ENCODE measurements at regions not wholly inside any gene's neighbourhood (a gene's known extent, or its start where the extent isn't known, plus 50 kb on each side); places are given as distances from the start of the nearest gene placed in this dataset.

- Histone ChIP-seq H3K4me3 (ENCODE audit: low read depth, low read length) (no peak overlapping the region), H2AFZ (ENCODE audit: low read length, unreplicated experiment) (no peak overlapping the region), H3K79me2 (ENCODE audit: control insufficient read depth, insufficient read depth, low read length, unreplicated experiment) (no peaks in the 10 kb centered on the region), H3K36me3 (ENCODE audit: insufficient read depth, low read length) (no peaks in the 10 kb centered on the region), H3K27me3 (ENCODE audit: insufficient read depth, low read length) (no peaks in the 10 kb centered on the region), H3K27ac (ENCODE audit: low read depth, low read length) (no peak overlapping the region), H3K4me1 (ENCODE audit: control insufficient read depth, insufficient read depth, low read length, unreplicated experiment) (no peaks in the 10 kb centered on the region)
Observed at GRCh38 chr21:23712166-23712565, 1895.1 kb downstream of the MRPL39 start.

GRCh38 chr21:23706431-23706830 lies 1900.8 kb downstream of the MRPL39 start:
- Histone ChIP-seq H3K27ac (ENCODE audit: low read depth, low read length) (no peak overlapping the region), H3K4me3 (ENCODE audit: low read depth, low read length) (no peak overlapping the region), H2AFZ (ENCODE audit: low read length, unreplicated experiment) (no peak overlapping the region), H3K27me3 (ENCODE audit: insufficient read depth, low read length) (no peaks in the 10 kb centered on the region), H3K4me1 (ENCODE audit: control insufficient read depth, insufficient read depth, low read length, unreplicated experiment) (no peaks in the 10 kb centered on the region), H3K36me3 (ENCODE audit: insufficient read depth, low read length) (no peaks in the 10 kb centered on the region), H3K79me2 (ENCODE audit: control insufficient read depth, insufficient read depth, low read length, unreplicated experiment) (no peaks in the 10 kb centered on the region)

GRCh38 chr21:23699402-23699801 lies 1907.9 kb downstream of the MRPL39 start:
- Histone ChIP-seq H3K27ac (ENCODE audit: low read depth, low read length) (no peak overlapping the region), H3K27me3 (ENCODE audit: insufficient read depth, low read length) (no peaks in the 10 kb centered on the region), H2AFZ (ENCODE audit: low read length, unreplicated experiment) (no peak overlapping the region), H3K79me2 (ENCODE audit: control insufficient read depth, insufficient read depth, low read length, unreplicated experiment) (no peaks in the 10 kb centered on the region), H3K4me1 (ENCODE audit: control insufficient read depth, insufficient read depth, low read length, unreplicated experiment) (no peaks in the 10 kb centered on the region), H3K4me3 (ENCODE audit: low read depth, low read length) (no peak overlapping the region), H3K36me3 (ENCODE audit: insufficient read depth, low read length) (no peaks in the 10 kb centered on the region)

- no peak overlapping the region for H3K4me3 ChIP-seq (ENCODE audit: low read depth, low read length)
- no peaks in the 10 kb centered on the region for H3K36me3 ChIP-seq (ENCODE audit: insufficient read depth, low read length)
- no peak overlapping the region for H3K27ac ChIP-seq (ENCODE audit: low read depth, low read length)
- no peaks in the 10 kb centered on the region for H3K79me2 ChIP-seq (ENCODE audit: control insufficient read depth, insufficient read depth, low read length, unreplicated experiment)
- no peaks in the 10 kb centered on the region for H3K27me3 ChIP-seq (ENCODE audit: insufficient read depth, low read length)
- no peak overlapping the region for H2AFZ ChIP-seq (ENCODE audit: low read length, unreplicated experiment)
- no peaks in the 10 kb centered on the region for H3K4me1 ChIP-seq (ENCODE audit: control insufficient read depth, insufficient read depth, low read length, unreplicated experiment)
Observed at GRCh38 chr21:23698619-23699018, 1908.7 kb downstream of the MRPL39 start.

GRCh38 chr21:23695443-23695842 lies 1911.8 kb downstream of the MRPL39 start:
- no peaks in the 10 kb centered on the region for H3K27me3 ChIP-seq (ENCODE audit: insufficient read depth, low read length)
- no peaks in the 10 kb centered on the region for H3K79me2 ChIP-seq (ENCODE audit: control insufficient read depth, insufficient read depth, low read length, unreplicated experiment)
- H3K27ac ChIP-seq (ENCODE audit: low read depth, low read length), result no peak overlapping the region
- H3K36me3 ChIP-seq (ENCODE audit: insufficient read depth, low read length), result no peaks in the 10 kb centered on the region
- no peaks in the 10 kb centered on the region for H3K4me1 ChIP-seq (ENCODE audit: control insufficient read depth, insufficient read depth, low read length, unreplicated experiment)
- no peak overlapping the region for H3K4me3 ChIP-seq (ENCODE audit: low read depth, low read length)
- H2AFZ ChIP-seq (ENCODE audit: low read length, unreplicated experiment), result no peak overlapping the region

GRCh38 chr21:23694390-23694789 lies 1912.9 kb downstream of the MRPL39 start:
- H3K27me3 ChIP-seq (ENCODE audit: insufficient read depth, low read length), result no peaks in the 10 kb centered on the region
- no peaks in the 10 kb centered on the region for H3K36me3 ChIP-seq (ENCODE audit: insufficient read depth, low read length)
- H3K4me3 ChIP-seq (ENCODE audit: low read depth, low read length), result no peak overlapping the region
- H2AFZ ChIP-seq (ENCODE audit: low read length, unreplicated experiment), result no peak overlapping the region
- no peaks in the 10 kb centered on the region for H3K4me1 ChIP-seq (ENCODE audit: control insufficient read depth, insufficient read depth, low read length, unreplicated experiment)
- no peaks in the 10 kb centered on the region for H3K79me2 ChIP-seq (ENCODE audit: control insufficient read depth, insufficient read depth, low read length, unreplicated experiment)
- H3K27ac ChIP-seq (ENCODE audit: low read depth, low read length), result no peak overlapping the region

- Histone ChIP-seq H2AFZ (ENCODE audit: low read length, unreplicated experiment) (no peak overlapping the region), H3K79me2 (ENCODE audit: control insufficient read depth, insufficient read depth, low read length, unreplicated experiment) (no peaks in the 10 kb centered on the region), H3K4me1 (ENCODE audit: control insufficient read depth, insufficient read depth, low read length, unreplicated experiment) (no peaks in the 10 kb centered on the region), H3K36me3 (ENCODE audit: insufficient read depth, low read length) (no peaks in the 10 kb centered on the region), H3K4me3 (ENCODE audit: low read depth, low read length) (no peak overlapping the region), H3K27me3 (ENCODE audit: insufficient read depth, low read length) (no peaks in the 10 kb centered on the region), H3K27ac (ENCODE audit: low read depth, low read length) (no peak overlapping the region)
Observed at GRCh38 chr21:23690316-23690715, 1917.0 kb downstream of the MRPL39 start.

GRCh38 chr21:23686737-23687523 lies 1920.4 kb downstream of the MRPL39 start:
- Histone ChIP-seq H3K27me3 (ENCODE audit: insufficient read depth, low read length) (no peaks in the 10 kb centered on the region), H3K4me1 (ENCODE audit: control insufficient read depth, insufficient read depth, low read length, unreplicated experiment) (no peaks in the 10 kb centered on the region), H3K27ac (ENCODE audit: low read depth, low read length) (no peak overlapping the region), H3K4me3 (ENCODE audit: low read depth, low read length) (no peak overlapping the region), H3K36me3 (ENCODE audit: insufficient read depth, low read length) (no peaks in the 10 kb centered on the region), H3K79me2 (ENCODE audit: control insufficient read depth, insufficient read depth, low read length, unreplicated experiment) (no peaks in the 10 kb centered on the region), H2AFZ (ENCODE audit: low read length, unreplicated experiment) (no peak overlapping the region)

- no peak overlapping the region for H2AFZ ChIP-seq (ENCODE audit: low read length, unreplicated experiment)
- H3K36me3 ChIP-seq (ENCODE audit: insufficient read depth, low read length), result no peaks in the 10 kb centered on the region
- H3K27ac ChIP-seq (ENCODE audit: low read depth, low read length), result no peak overlapping the region
- H3K79me2 ChIP-seq (ENCODE audit: control insufficient read depth, insufficient read depth, low read length, unreplicated experiment), result no peaks in the 10 kb centered on the region
- no peaks in the 10 kb centered on the region for H3K4me1 ChIP-seq (ENCODE audit: control insufficient read depth, insufficient read depth, low read length, unreplicated experiment)
- no peak overlapping the region for H3K4me3 ChIP-seq (ENCODE audit: low read depth, low read length)
- no peaks in the 10 kb centered on the region for H3K27me3 ChIP-seq (ENCODE audit: insufficient read depth, low read length)
Observed at GRCh38 chr21:23684431-23684830, 1922.8 kb downstream of the MRPL39 start.

GRCh38 chr21:23664193-23664694 lies 1943.0 kb downstream of the MRPL39 start:
- Histone ChIP-seq H2AFZ (ENCODE audit: low read length, unreplicated experiment) (no peak overlapping the region), H3K79me2 (ENCODE audit: control insufficient read depth, insufficient read depth, low read length, unreplicated experiment) (no peaks in the 10 kb centered on the region), H3K27me3 (ENCODE audit: insufficient read depth, low read length) (no peaks in the 10 kb centered on the region), H3K4me1 (ENCODE audit: control insufficient read depth, insufficient read depth, low read length, unreplicated experiment) (no peaks in the 10 kb centered on the region), H3K36me3 (ENCODE audit: insufficient read depth, low read length) (no peaks in the 10 kb centered on the region), H3K4me3 (ENCODE audit: low read depth, low read length) (no peak overlapping the region), H3K27ac (ENCODE audit: low read depth, low read length) (no peak overlapping the region)

- no peak overlapping the region for H2AFZ ChIP-seq (ENCODE audit: low read length, unreplicated experiment)
Observed at GRCh38 chr21:23660560-23660959, 1946.7 kb downstream of the MRPL39 start.

More at GRCh38 chr21:23660560-23660959, 1946.7 kb downstream of the MRPL39 start:
- no peak overlapping the region for H3K4me3 ChIP-seq (ENCODE audit: low read depth, low read length)
- H3K36me3 ChIP-seq (ENCODE audit: insufficient read depth, low read length), result no peaks in the 10 kb centered on the region
- no peaks in the 10 kb centered on the region for H3K27me3 ChIP-seq (ENCODE audit: insufficient read depth, low read length)
- no peaks in the 10 kb centered on the region for H3K4me1 ChIP-seq (ENCODE audit: control insufficient read depth, insufficient read depth, low read length, unreplicated experiment)
- no peak overlapping the region for H3K27ac ChIP-seq (ENCODE audit: low read depth, low read length)
- no peaks in the 10 kb centered on the region for H3K79me2 ChIP-seq (ENCODE audit: control insufficient read depth, insufficient read depth, low read length, unreplicated experiment)

Measured in ACC112 (cell line).